Activated T-cell treated with anti-CD3 and anti-CD28 coated beads, Interleukin-2, amount 50 U/mL, for 4 hours (primary cell): ENCODE measurements at regions not wholly inside any gene's neighbourhood (a gene's known extent, or its start where the extent isn't known, plus 50 kb on each side); places are given as distances from the start of the nearest gene placed in this dataset.
"Not testable (repeated sequence)": the region's sequence is repeated elsewhere in the genome, so short reads cannot be mapped to it uniquely, and the experiment has no call there.

ENCODE experiments used
- ATAC-seq, 2 donors: fragments of 200-7000 bp; cut with Tn5 transposase; one replicate each; pipeline ENCODE4 v1.10.0; 2021
- DNase-seq: peaks from one replicate; pipeline ENCODE4 v3.0.0-alpha.2; 2020
- H3K27me3 Mint-ChIP-seq: one replicate; pipeline ENCODE4 v1.8.0; 2021; ENCODE audit warnings: low read depth, mixed read lengths
- H3K36me3 Mint-ChIP-seq: one replicate; pipeline ENCODE4 v1.8.0; 2022; ENCODE audit warnings: mixed read lengths; ENCODE audit not compliant: insufficient read depth
- H3K4me1 Mint-ChIP-seq: one replicate; pipeline ENCODE4 v1.8.0; 2021; ENCODE audit warnings: low read depth, mixed read lengths
- H3K4me3 Mint-ChIP-seq: one replicate; pipeline ENCODE4 v1.8.0; 2021; ENCODE audit warnings: mild to moderate bottlenecking, moderate library complexity, mixed read lengths
- H3K9me3 Mint-ChIP-seq: one replicate; pipeline ENCODE4 v1.8.0; 2021; ENCODE audit warnings: mixed read lengths

DNA sequence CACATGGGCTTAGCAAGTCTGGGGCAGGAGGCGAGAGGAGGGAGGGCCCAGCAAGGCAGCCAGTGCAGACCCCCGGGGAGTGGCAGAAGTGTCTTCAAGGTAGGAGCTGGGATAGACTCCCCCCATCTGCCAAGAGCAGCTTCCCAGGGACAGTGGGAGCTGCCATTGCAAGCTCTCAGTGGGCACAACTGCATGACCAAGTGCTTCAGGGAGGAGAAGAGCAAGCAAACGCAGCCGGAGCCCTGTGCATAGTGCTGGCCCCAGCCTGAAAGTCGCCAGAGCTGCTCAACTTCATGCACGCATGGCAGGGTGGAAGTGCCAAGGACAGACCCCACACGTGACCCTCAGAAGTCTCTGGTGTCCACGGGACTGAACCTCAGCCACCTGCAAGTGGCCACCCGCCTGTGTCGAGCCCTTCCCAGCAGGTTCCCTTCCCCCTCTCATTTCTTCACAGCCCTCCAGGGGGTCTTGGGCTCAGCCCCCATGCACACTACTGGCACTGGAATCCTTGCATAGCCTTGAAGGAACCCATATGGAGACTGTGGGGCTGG lies 89.4 kb downstream of the PLXNA1 start:
- H3K4me3 Mint-ChIP-seq = no peak overlapping the region
- ATAC-seq = no peak
- no peaks in the 10 kb centered on the region for H3K9me3 Mint-ChIP-seq
- H3K4me1 Mint-ChIP-seq = no peaks in the 10 kb centered on the region
- H3K36me3 Mint-ChIP-seq = no peaks in the 10 kb centered on the region
- DNase-seq = no peak
- peaks cover 11% of the 10 kb centered on the region for H3K27me3 Mint-ChIP-seq

DNA sequence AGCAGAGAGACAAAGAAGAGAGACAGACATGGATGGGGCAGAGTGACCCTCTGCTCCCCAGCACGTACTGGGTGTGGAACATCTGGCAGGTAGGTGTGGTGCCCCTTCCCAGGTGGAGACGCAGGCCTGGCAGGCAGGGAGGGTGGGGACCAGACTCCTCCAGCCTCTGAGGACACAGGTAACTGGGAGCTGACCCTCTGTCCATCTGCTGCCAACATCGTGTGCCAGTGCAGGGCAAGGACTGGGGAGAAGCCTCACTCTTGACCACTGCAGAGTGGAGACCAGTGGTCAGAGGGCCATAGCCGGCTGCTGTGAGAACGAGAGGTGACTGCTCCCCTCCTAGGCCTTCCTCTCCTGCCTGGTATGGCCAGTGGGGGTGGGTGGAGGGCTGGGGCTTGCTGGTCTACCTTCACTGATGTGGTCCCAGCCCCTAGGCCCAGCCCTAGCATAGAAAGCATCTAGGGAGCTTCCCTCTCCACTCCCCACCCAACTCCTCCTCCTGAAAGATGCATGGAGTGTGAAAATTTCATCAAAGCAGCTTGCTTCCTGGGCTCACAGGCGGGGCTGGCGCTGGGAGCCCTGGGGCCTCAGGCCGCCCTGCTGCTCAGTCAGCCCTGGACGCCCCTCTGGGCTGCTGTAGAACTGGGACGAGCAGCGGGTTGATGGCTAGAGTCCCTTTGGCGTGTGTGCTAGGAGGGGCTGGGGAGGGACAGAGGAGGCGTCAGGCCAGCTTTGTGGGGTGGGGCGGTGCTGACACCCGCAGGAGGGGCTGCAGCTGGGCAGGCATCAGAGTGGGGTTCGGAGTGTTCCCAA lies 90.3 kb downstream of the PLXNA1 start:
- Mint-ChIP-seq H3K27me3 (peaks cover 5% of the 10 kb centered on the region), H3K36me3 (no peaks in the 10 kb centered on the region), H3K9me3 (no peaks in the 10 kb centered on the region), H3K4me3 (no peak overlapping the region), H3K4me1 (no peaks in the 10 kb centered on the region)
- DNase-seq (no peak), ATAC-seq (no peak)

GRCh38 chr3:127073941-127074820 lies 91.3 kb downstream of the PLXNA1 start:
- no peak for ATAC-seq
- Mint-ChIP-seq H3K4me3 (no peak overlapping the region), H3K36me3 (no peaks in the 10 kb centered on the region), H3K9me3 (no peaks in the 10 kb centered on the region), H3K4me1 (no peaks in the 10 kb centered on the region), H3K27me3 (peaks cover 4% of the 10 kb centered on the region)
- DNase-seq = no peak

DNA sequence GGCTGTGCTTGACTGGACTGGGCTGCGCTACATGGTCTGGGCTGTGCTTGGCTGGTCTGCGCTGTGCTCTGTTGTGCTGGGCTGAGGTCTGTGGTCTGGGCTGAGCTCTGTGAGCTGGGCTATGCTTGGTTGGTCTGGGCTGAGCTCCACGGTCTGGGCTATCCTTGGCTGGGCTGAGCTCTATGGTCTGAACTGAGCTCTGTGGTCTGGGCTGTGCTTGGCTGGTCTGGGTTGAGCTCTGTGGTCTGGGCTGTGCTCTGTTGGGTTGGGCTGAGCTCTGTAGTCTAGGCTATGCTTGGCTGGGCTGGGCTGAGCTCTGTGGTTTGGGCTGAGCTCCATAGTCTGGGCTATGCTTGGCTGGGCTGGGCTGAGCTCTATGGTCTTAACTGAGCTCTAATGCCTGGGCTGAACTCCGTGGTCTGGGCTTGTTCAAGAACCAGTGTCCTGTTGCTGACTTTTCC lies 92.0 kb downstream of the PLXNA1 start:
- Mint-ChIP-seq H3K4me1 (no peaks in the 10 kb centered on the region), H3K36me3 (no peaks in the 10 kb centered on the region), H3K4me3 (no peak overlapping the region), H3K9me3 (no peaks in the 10 kb centered on the region), H3K27me3 (peaks cover 4% of the 10 kb centered on the region)
- no peak for DNase-seq
- peak in 1 of 2 donors; percentile 13 for ATAC-seq

GRCh38 chr3:127076166-127076992 lies 93.5 kb downstream of the PLXNA1 start:
- not testable (repeated sequence) for H3K27me3 Mint-ChIP-seq, H3K4me3 Mint-ChIP-seq, H3K36me3 Mint-ChIP-seq, H3K4me1 Mint-ChIP-seq, ATAC-seq, DNase-seq, H3K9me3 Mint-ChIP-seq

DNA sequence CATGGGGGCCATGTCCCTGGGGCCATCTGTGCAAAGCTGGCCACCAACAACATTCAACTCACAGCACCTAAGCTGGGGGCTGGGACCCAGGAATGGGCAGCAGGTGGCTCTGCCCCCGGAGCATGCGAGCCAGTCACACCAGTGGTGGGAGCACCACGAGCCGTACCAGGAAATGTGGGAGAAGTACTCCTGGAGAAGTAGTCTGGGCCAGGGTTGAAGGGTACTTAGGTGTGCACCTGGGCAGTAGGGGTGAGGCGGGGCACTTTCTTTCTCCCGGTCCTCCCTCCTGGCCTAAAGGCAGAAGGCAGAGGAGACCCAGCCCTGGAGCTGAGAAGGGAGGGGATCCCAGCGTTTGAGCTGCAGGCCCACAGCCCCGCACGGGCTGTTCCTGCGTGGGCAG lies 94.2 kb downstream of the PLXNA1 start:
- Mint-ChIP-seq H3K9me3 (no peaks in the 10 kb centered on the region), H3K36me3 (no peaks in the 10 kb centered on the region), H3K4me1 (no peaks in the 10 kb centered on the region), H3K27me3 (no peaks in the 10 kb centered on the region), H3K4me3 (no peak overlapping the region)
- ATAC-seq (no peak), DNase-seq (no peak)

DNA sequence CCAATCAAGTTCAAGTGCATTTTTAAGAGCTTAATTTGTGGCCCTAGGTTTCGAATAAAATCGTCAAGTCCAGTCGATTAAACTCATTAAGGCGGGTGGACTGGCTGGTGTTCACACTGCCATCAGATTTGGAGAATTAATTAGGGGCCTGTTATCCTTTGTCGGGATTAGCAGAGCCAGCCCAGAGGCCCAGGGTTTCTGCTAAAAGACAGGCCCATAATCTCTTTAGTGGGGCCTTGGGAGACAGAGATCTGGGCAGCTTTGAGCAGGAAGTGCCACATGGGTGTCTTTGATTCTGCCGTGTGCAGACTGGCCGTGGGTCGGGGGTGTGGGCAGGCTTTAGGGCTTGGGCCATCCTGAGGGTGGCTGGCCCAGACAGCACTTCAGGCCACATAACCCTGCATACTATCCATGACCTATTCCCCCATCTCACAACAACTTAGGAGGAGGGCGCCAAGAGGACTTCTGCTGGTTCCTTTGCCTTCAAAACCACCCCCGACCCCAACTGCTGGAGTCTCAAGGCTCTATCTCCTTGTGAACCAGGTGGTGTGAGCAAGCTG lies 94.7 kb downstream of the PLXNA1 start:
- no peak for DNase-seq
- Mint-ChIP-seq H3K4me3 (no peak overlapping the region), H3K27me3 (no peaks in the 10 kb centered on the region), H3K36me3 (no peaks in the 10 kb centered on the region), H3K9me3 (no peaks in the 10 kb centered on the region), H3K4me1 (no peaks in the 10 kb centered on the region)
- ATAC-seq = no peak

DNA sequence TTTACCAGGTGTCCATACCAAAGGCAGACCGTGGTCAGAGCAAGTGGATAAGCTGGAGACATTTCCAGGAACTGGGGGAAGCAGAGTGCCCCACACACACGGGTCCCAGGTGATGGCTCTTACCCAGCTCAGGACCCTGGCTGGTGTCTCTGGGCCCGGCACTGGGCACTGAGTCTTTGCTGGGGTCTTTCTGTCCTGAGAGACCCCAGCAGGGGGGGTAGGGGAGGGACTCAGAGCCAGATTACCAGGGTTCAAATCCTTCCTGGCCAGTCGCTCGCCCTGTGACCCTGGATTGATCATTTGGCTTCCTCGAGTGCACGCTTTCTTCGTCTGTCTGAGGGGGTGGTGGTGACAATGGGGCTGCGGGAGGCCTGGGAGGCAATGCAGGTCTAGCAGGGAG lies 95.7 kb downstream of the PLXNA1 start:
- ATAC-seq (no peak), DNase-seq (no peak)
- Mint-ChIP-seq H3K27me3 (no peaks in the 10 kb centered on the region), H3K4me1 (no peaks in the 10 kb centered on the region), H3K4me3 (no peak overlapping the region), H3K36me3 (no peaks in the 10 kb centered on the region), H3K9me3 (no peaks in the 10 kb centered on the region)

GRCh38 chr3:127079211-127079610 lies 96.3 kb downstream of the PLXNA1 start:
- Mint-ChIP-seq H3K9me3 (no peaks in the 10 kb centered on the region), H3K27me3 (no peaks in the 10 kb centered on the region), H3K4me3 (no peak overlapping the region), H3K4me1 (no peaks in the 10 kb centered on the region), H3K36me3 (no peaks in the 10 kb centered on the region)
- no peak for DNase-seq
- ATAC-seq = no peak

DNA sequence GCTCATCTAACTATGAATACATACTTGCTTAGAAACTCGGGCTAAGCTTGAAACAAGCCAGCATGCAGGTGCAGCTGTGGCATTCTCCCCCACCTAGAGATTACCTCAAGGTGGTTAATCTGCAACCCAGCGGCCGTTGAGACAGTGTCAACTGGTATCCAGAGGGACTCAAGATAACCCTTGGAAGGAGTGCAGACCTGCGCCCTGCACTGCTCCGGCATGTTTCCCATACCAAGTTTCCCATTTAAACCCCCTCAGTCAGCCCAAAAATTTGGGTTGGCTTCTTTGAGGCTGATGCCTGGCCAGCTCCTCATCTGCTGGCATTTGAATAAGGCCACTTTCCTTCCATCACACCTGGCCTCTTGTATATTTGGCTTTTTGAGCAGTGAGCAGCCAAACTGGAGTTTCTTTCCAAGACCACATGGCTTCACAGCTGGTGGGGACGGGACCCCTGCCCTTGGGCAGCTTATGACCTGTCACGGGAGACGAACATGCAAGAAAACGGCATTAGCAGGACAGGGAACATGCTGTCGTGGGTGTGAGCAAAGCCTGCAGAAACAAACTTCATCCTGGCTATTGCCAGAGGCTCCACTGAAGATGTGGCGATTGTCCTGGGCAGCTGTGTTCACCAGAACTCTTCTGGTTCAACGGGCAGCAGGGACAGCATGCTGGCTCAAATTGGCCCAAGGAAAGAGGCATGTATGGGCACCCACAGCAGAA lies 98.2 kb downstream of the PLXNA1 start:
- Mint-ChIP-seq H3K36me3 (no peaks in the 10 kb centered on the region), H3K4me3 (no peak overlapping the region), H3K4me1 (no peaks in the 10 kb centered on the region), H3K9me3 (no peaks in the 10 kb centered on the region), H3K27me3 (no peaks in the 10 kb centered on the region)
- no peak for DNase-seq
- ATAC-seq = no peak

GRCh38 chr3:127082066-127082465 lies 99.2 kb downstream of the PLXNA1 start:
- Mint-ChIP-seq H3K4me1 (no peaks in the 10 kb centered on the region), H3K9me3 (no peaks in the 10 kb centered on the region), H3K4me3 (no peak overlapping the region), H3K27me3 (no peaks in the 10 kb centered on the region), H3K36me3 (no peaks in the 10 kb centered on the region)
- ATAC-seq = no peak
- DNase-seq = no peak

GRCh38 chr3:127083778-127084397 lies 101.0 kb downstream of the PLXNA1 start:
- ATAC-seq (no peak), DNase-seq (no peak)
- H3K36me3 Mint-ChIP-seq = no peaks in the 10 kb centered on the region
- no peaks in the 10 kb centered on the region for H3K4me1 Mint-ChIP-seq
- H3K27me3 Mint-ChIP-seq = no peaks in the 10 kb centered on the region
- no peak overlapping the region for H3K4me3 Mint-ChIP-seq
- no peaks in the 10 kb centered on the region for H3K9me3 Mint-ChIP-seq

GRCh38 chr3:127084401-127084990 lies 101.6 kb downstream of the PLXNA1 start:
- no peak for DNase-seq
- H3K27me3 Mint-ChIP-seq = peaks cover 1% of the 10 kb centered on the region
- no peaks in the 10 kb centered on the region for H3K9me3 Mint-ChIP-seq
- H3K4me1 Mint-ChIP-seq = no peaks in the 10 kb centered on the region
- H3K36me3 Mint-ChIP-seq = no peaks in the 10 kb centered on the region
- ATAC-seq = no peak
- H3K4me3 Mint-ChIP-seq = no peak overlapping the region
